Tibial artery (tissue), 4 donors: ENCODE measurements at regions not wholly inside any gene's neighbourhood (a gene's known extent, or its start where the extent isn't known, plus 50 kb on each side); places are given as distances from the start of the nearest gene placed in this dataset.

ENCODE experiments used
- DNase-seq, 2 donors: peaks; one replicate each; pipeline ENCODE4 v3.0.0-alpha.2; 2019
- H3K27ac ChIP-seq, 2 donors: fragments of 200-600 bp; sonication (generic) in 1 of 2; 1 replicate in 1 of 2; 2 replicates in 1 of 2; pipeline ENCODE4 v1.5.1; 2018 to 2019; ENCODE audit warnings: mild to moderate bottlenecking in 1 of 2
- H3K27me3 ChIP-seq, 2 donors: fragments of 200-600 bp; sonication (generic) in 1 of 2; one replicate each; pipeline versions ENCODE4 v1.5.1 to v1.6.0; 2016 to 2019
- H3K36me3 ChIP-seq, 3 donors: fragments of 200-600 bp; sonication (generic) in 2 of 3; one replicate each; pipeline ENCODE4 v1.5.1; 2016 to 2019; ENCODE audit warnings: mild to moderate bottlenecking in 2 of 3
- H3K4me1 ChIP-seq, 4 donors: fragments of 200-600 bp; sonication (generic) in 2 of 4; 1 replicate in 3 of 4; 2 replicates in 1 of 4; pipeline ENCODE4 v1.5.1; 2016 to 2019
- H3K4me3 ChIP-seq, 2 donors: fragments of 200-600 bp; sonication (generic) in 1 of 2; 1 replicate in 1 of 2; 2 replicates in 1 of 2; pipeline ENCODE4 v1.5.1; 2018 to 2019; ENCODE audit warnings: mild to moderate bottlenecking in 2 of 2
- H3K9me3 ChIP-seq, 3 donors: fragments of 200-600 bp; sonication (generic) in 1 of 3; one replicate each; pipeline ENCODE4 v1.5.1; 2016 to 2019
- intact Hi-C: fragments of 100-400 bp; cut with DNase I; formaldehyde crosslinking; loops from one replicate; pipeline ENCODE4 v1.15.0; 2023; ENCODE audit warnings: low total_unique reads
- TF ChIP-seq, protein P1 (sequence below), 2 experiments: fragments of 200-600 bp in 1 of 2; fragments of 450-650 bp in 1 of 2; IDR thresholded peaks; one replicate each; pipeline ENCODE4 v1.5.1; 2017 to 2019; ENCODE audit warnings: antibody characterized with exemption in 2 of 2, mild to moderate bottlenecking in 1 of 2, moderate library complexity in 1 of 2

GRCh38 chr15:57789225-57789624 lies 82.7 kb downstream of the POLR2M start:
- H3K27ac ChIP-seq: no peak overlapping the region
- H3K9me3 ChIP-seq: no peaks in the 10 kb centered on the region
- intact Hi-C loops: no loop called here
- H3K4me3 ChIP-seq: no peak overlapping the region
- no peaks in the 10 kb centered on the region for H3K27me3 ChIP-seq
- no peaks in the 10 kb centered on the region for H3K36me3 ChIP-seq
- H3K4me1 ChIP-seq: peaks cover 0 to 10% (median under 1%) of the 10 kb centered on the region in 4 donors
- DNase-seq: no peak
- TF ChIP-seq, protein P1, sequence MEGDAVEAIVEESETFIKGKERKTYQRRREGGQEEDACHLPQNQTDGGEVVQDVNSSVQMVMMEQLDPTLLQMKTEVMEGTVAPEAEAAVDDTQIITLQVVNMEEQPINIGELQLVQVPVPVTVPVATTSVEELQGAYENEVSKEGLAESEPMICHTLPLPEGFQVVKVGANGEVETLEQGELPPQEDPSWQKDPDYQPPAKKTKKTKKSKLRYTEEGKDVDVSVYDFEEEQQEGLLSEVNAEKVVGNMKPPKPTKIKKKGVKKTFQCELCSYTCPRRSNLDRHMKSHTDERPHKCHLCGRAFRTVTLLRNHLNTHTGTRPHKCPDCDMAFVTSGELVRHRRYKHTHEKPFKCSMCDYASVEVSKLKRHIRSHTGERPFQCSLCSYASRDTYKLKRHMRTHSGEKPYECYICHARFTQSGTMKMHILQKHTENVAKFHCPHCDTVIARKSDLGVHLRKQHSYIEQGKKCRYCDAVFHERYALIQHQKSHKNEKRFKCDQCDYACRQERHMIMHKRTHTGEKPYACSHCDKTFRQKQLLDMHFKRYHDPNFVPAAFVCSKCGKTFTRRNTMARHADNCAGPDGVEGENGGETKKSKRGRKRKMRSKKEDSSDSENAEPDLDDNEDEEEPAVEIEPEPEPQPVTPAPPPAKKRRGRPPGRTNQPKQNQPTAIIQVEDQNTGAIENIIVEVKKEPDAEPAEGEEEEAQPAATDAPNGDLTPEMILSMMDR (IDR thresholded peaks at IDR 0.05): no peak

GRCh38 chr15:57792724-57793449 lies 86.4 kb downstream of the POLR2M start:
- H3K4me3 ChIP-seq: no peak overlapping the region
- H3K27me3 ChIP-seq: no peaks in the 10 kb centered on the region
- intact Hi-C loops: no loop called here
- H3K9me3 ChIP-seq: no peaks in the 10 kb centered on the region
- no peak for DNase-seq
- H3K36me3 ChIP-seq: no peaks in the 10 kb centered on the region
- TF ChIP-seq, protein P1 (IDR thresholded peaks at IDR 0.05): no peak
- peaks cover 0 to 4% (median 0%) of the 10 kb centered on the region in 4 donors for H3K4me1 ChIP-seq
- no peak overlapping the region for H3K27ac ChIP-seq

- Histone ChIP-seq H3K4me1 (peaks cover 0 to 3% (median 0%) of the 10 kb centered on the region in 4 donors), H3K4me3 (no peak overlapping the region), H3K9me3 (no peaks in the 10 kb centered on the region), H3K27ac (no peak overlapping the region), H3K27me3 (no peaks in the 10 kb centered on the region), H3K36me3 (no peaks in the 10 kb centered on the region)
- DNase-seq: no peak
- intact Hi-C loops: no loop called here
- TF ChIP-seq, protein P1 (IDR thresholded peaks at IDR 0.05): no peak
Observed at GRCh38 chr15:57795261-57795660, 88.7 kb downstream of the POLR2M start.

GRCh38 chr15:57796146-57796545 lies 89.6 kb downstream of the POLR2M start:
- Histone ChIP-seq H3K27me3 (no peaks in the 10 kb centered on the region), H3K36me3 (no peaks in the 10 kb centered on the region), H3K4me3 (no peak overlapping the region), H3K4me1 (peaks cover 0 to 3% (median 0%) of the 10 kb centered on the region in 4 donors), H3K9me3 (no peaks in the 10 kb centered on the region), H3K27ac (no peak overlapping the region)
- intact Hi-C loops: no loop called here
- TF ChIP-seq, protein P1 (IDR thresholded peaks at IDR 0.05): no peak
- DNase-seq: no peak

- H3K4me3 ChIP-seq: no peak overlapping the region
- H3K27me3 ChIP-seq: no peaks in the 10 kb centered on the region
- no peak for DNase-seq
- H3K9me3 ChIP-seq: no peaks in the 10 kb centered on the region
- peaks cover 0 to 3% (median 0%) of the 10 kb centered on the region in 4 donors for H3K4me1 ChIP-seq
- no peak overlapping the region for H3K27ac ChIP-seq
- TF ChIP-seq, protein P1 (IDR thresholded peaks at IDR 0.05): no peak
- intact Hi-C loops: no loop called here
- H3K36me3 ChIP-seq: no peaks in the 10 kb centered on the region
Observed at GRCh38 chr15:57797110-57797509, 90.6 kb downstream of the POLR2M start.
